ENCODE measurements at regions not wholly inside any gene's neighbourhood (a gene's known extent, or its start where the extent isn't known, plus 50 kb on each side); places are given as distances from the start of the nearest gene placed in this dataset.

DNA sequence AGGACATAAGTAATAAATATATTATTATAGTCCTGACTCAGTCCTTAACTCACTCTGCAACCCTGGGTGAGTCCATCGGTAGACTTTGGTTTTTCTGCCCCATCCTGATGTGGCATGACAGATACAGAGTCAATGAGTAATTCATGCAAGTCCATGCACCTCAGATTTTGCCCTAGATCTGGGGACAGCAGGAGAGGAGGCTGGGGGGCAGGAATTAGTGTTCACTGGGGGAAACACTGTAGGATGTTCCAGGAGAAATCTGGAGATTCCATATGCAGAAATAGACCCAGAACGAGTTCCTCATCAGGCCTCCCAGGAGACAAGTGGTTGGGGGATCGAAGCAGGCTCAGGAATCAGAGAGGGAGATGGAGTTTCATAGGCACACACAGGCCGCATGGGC, 150.8 kb downstream of the DICER1 start:
- TF ChIP-seq, protein P1, sequence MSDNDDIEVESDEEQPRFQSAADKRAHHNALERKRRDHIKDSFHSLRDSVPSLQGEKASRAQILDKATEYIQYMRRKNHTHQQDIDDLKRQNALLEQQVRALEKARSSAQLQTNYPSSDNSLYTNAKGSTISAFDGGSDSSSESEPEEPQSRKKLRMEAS (IDR thresholded peaks at IDR 0.05; ENCODE audit: low read depth, low read length), result no peak
- TF ChIP-seq LARP7 (IDR thresholded peaks at IDR 0.05) (no peak), SP1 (IDR thresholded peaks at IDR 0.05; ENCODE audit: low read depth, low read length) (no peak), USF2 (IDR thresholded peaks at IDR 0.05; ENCODE audit: borderline replicate concordance, low read depth, low read length) (no peak), CTCF (IDR thresholded peaks at IDR 0.05 in 2 of 3, conservative IDR thresholded peaks at IDR 0.05 in 1 of 3; ENCODE audit: control insufficient read depth in 2 of 3, extremely low read depth in 1 of 3, insufficient read depth in 1 of 3, low read depth in 3 of 3, low read length in 3 of 3) (no peak), E2F4 (IDR thresholded peaks at IDR 0.05; ENCODE audit: low read depth, low read length) (no peak), ZNF217 (IDR thresholded peaks at IDR 0.05) (no peak), PML (IDR thresholded peaks at IDR 0.05; ENCODE audit: low read length) (no peak), TCF12 (IDR thresholded peaks at IDR 0.05; ENCODE audit: low read depth, low read length) (no peak), YY1 (IDR thresholded peaks at IDR 0.05; ENCODE audit: low read depth, low read length) (no peak), CREB1 (IDR thresholded peaks at IDR 0.05; ENCODE audit: low read depth) (no peak), MYB (IDR thresholded peaks at IDR 0.05; ENCODE audit: borderline replicate concordance, low read depth, low read length) (no peak)
- TF ChIP-seq, protein P2, sequence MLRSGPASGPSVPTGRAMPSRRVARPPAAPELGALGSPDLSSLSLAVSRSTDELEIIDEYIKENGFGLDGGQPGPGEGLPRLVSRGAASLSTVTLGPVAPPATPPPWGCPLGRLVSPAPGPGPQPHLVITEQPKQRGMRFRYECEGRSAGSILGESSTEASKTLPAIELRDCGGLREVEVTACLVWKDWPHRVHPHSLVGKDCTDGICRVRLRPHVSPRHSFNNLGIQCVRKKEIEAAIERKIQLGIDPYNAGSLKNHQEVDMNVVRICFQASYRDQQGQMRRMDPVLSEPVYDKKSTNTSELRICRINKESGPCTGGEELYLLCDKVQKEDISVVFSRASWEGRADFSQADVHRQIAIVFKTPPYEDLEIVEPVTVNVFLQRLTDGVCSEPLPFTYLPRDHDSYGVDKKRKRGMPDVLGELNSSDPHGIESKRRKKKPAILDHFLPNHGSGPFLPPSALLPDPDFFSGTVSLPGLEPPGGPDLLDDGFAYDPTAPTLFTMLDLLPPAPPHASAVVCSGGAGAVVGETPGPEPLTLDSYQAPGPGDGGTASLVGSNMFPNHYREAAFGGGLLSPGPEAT (IDR thresholded peaks at IDR 0.05; ENCODE audit: low read depth), result no peak

Data from GM12878 (cell line).